Endometrial microvascular endothelial cells (primary cell): ENCODE measurements at regions not wholly inside any gene's neighbourhood (a gene's known extent, or its start where the extent isn't known, plus 50 kb on each side); places are given as distances from the start of the nearest gene placed in this dataset.
"Not testable (repeated sequence)": the region's sequence is repeated elsewhere in the genome, so short reads cannot be mapped to it uniquely, and the experiment has no call there.

Experiments used
- in situ Hi-C: cut with HindIII; loops from 2 replicates; pipeline ENCODE4 v1.10.0; 2017; ENCODE audit warnings: low sequenced_read_pairs, low pct_unique_long_range_greater_than_20kb; ENCODE audit errors: inconsistent ontology term

DNA sequence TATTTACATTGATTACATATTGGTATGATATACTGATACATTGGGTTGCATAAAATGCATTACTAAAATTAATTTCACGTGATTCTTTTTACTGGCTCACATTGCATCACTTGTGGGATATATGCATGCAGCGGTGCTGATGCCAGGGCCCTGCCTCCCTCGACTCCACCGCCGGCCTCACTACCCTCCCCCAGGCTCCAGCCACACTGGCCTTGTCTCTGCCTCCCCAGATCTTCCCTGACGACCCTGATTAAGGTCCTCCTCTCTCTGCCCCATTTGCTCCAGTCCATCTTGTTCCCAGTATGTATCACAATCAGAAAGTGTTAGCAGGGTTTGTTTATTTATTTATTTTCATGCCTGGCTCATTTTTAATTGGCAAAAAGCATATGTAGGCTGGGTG, 306.8 kb downstream of the FOXL1 start:
- in situ Hi-C loops: no loop called here

- in situ Hi-C loops: no loop called here
These were observed 308.3 kb downstream of the FOXL1 start for GRCh38 chr16:86886651-86887050.

GRCh38 chr16:86887416-86887815, 309.1 kb downstream of the FOXL1 start:
- in situ Hi-C loops: no loop called here

- in situ Hi-C loops: no loop called here
These were observed 310.1 kb downstream of the FOXL1 start for GRCh38 chr16:86888231-86889053.

- in situ Hi-C loops: not testable (repeated sequence)
These were observed 310.7 kb downstream of the FOXL1 start for GRCh38 chr16:86889054-86889366.

GRCh38 chr16:86889974-86890373, 311.6 kb downstream of the FOXL1 start:
- in situ Hi-C loops: no loop called here

DNA sequence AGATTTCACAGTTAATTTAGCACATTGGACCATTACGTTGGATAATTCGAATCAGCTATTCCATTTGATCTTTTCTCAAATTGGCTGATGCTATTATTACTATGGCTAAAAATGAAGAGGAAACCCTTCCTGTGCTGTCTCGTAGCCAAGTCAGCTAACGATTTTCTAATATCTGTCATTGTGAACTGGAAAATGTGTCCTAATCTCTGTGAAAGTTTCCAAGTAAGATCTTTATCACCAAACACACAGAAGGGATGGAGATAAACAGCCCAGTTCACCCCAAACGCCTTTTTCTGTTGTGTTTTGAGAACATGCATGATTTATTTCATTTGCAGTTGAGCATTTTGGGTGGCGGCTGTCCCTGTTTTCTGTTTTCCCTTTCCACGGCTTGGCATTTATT, 312.8 kb downstream of the FOXL1 start:
- in situ Hi-C loops: no loop called here

- in situ Hi-C loops: no loop called here
These were observed 313.3 kb downstream of the FOXL1 start for GRCh38 chr16:86891631-86892030.

- in situ Hi-C loops: no loop called here
These were observed 314.2 kb downstream of the FOXL1 start for GRCh38 chr16:86892509-86892908.

DNA sequence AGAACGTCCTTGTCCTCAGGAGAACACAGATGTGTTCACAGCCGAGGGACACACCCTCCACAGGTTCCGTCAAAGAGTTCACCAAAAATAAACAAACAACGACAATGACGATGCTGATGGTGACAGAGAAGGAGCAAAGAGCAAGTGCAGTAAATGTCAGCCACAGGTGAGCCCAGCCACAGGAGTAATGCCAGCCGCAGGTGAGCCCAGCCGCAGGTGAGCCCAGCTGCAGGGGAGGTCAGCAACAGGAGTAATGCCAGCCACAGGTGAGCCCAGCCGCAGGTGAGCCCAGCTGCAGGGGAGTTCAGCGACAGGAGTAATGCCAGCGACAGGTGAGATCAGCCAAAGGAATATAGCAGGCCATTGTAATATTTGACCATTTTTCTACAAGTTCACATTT, 315.2 kb downstream of the FOXL1 start:
- in situ Hi-C loops: no loop called here

DNA sequence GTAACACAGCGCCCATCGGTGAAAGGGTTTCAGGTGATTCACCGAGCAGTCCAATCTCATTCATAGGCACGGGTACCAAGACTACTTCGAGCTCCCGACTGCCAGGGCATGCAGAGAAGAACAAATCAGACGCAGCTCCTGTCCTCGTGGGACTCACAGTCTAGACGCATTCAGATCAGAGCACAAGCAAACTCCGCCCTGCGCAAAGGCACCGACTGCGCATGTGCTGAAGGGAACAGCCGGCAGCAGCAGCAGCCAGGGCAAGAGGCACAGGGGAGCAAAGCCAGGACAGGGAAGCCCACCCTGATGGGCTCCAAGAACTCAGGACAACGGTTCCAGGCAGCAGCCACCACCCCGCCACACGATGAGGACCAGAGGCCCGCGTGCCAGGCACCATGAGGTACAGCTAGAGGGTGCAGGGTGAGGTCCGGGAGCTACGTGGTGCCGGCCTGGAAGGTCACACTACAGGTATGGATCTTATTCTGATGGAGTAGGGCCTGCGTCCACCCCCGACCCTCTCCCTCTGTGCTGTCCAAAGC, 315.7 kb downstream of the FOXL1 start:
- in situ Hi-C loops: no loop called here

- in situ Hi-C loops: no loop called here
These were observed 316.6 kb downstream of the FOXL1 start for GRCh38 chr16:86894925-86895324.

DNA sequence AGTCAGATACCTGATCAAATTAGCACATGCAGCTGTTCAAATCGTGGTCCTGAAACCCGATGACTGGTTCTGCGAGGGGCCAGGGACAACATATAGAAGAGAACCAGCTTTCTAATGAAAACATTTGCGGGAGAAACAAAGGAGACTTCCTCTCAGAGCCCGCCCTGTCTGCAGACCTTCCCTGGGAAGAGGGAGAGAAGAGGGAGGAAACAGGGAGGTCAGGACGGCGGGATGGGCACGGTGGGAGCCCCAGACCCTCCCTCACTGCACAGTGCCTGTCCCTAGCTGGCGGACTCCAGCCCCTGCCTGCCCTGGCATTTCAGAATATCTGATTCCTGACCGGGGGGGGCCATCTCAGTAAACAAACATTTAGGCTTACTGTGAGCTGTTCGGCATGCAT, 317.3 kb downstream of the FOXL1 start:
- in situ Hi-C loops: no loop called here

- in situ Hi-C loops: no loop called here
These were observed 318.6 kb downstream of the FOXL1 start for GRCh38 chr16:86896976-86897375.

DNA sequence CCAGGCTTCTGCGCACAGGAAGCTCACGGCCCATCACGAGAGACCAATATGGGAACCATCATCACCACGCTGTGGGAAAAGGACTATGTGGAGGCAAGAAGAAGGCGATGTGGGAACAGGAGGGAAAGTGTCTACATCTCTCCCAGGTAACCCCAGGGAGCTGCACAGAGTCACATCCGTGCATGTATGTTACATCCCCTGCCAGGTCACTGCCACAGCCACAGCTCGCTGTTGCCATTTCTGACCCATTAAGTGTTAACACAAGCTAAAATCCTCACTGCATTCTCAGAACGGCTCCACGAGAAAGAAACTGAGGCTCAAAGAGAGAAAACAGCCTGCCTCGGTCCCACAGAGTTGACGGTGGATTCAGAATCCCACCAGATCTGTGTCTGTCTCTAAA, 319.1 kb downstream of the FOXL1 start:
- in situ Hi-C loops: no loop called here

DNA sequence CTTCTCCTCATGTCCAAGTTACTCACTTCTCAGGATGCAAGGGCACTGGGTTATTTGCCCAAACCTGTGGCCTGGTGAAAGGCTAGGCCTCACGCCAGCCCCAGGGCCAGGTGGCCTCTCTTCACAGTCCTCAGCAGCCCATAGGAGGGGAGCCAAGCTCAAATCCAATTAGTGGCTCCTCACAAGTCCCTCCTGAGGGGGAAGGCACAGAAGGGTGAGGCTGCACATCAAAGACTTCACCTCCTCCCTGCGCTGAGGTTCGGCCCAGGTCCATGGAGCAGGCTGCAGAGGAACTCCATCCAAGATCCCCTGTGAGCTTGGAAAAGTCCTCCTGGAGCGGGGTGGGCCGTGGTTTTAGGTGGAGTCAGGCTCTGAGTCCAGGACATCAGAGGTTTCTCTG, 320.0 kb downstream of the FOXL1 start:
- in situ Hi-C loops: no loop called here

DNA sequence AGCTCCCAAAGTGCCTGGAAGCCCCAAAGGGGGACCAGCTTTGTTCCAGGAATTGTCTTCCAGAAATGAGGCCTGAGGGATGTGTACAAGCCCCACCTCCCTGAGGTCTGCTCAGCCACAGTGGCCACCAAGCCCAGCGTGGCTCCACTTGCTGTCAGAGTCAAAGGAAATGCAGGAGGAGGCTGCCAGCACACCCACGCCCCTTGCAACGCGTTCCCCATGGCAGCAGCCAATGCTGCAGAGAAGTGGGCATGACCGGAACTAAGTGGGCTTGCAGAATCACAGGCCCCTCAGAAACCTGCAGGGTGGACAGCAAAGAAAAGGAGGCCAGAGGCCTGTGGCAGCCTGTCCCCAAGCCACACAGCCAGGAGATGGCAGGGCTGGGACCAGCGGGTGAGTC, 320.8 kb downstream of the FOXL1 start:
- in situ Hi-C loops: no loop called here

- in situ Hi-C loops: no loop called here
These were observed 321.4 kb downstream of the FOXL1 start for GRCh38 chr16:86899757-86900156.

GRCh38 chr16:86901483-86901882, 323.1 kb downstream of the FOXL1 start:
- in situ Hi-C loops: no loop called here

- in situ Hi-C loops: no loop called here
These were observed 324.3 kb downstream of the FOXL1 start for GRCh38 chr16:86902656-86903001.

DNA sequence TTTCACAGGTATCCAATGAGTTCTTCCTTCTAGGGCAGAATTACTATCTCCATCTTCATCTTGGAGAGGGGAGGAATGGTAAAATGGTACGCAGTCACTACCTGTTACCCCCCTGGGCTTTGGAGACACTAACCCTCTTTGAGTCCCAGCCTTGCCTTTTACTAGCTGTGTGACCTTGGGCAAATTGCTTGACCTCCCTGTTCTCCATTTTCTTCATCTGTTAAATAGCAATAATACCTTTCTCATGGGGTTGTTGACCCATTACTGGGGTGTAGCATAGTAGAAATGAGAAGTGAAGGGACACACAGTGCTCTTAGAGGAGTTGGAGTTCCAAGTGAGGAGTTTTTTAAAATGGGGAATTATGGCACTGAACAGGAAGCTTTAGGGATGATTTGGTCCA, 324.7 kb downstream of the FOXL1 start:
- in situ Hi-C loops: no loop called here
